ENCODE measurements at regions not wholly inside any gene's neighbourhood (a gene's known extent, or its start where the extent isn't known, plus 50 kb on each side); places are given as distances from the start of the nearest gene placed in this dataset.

DNA sequence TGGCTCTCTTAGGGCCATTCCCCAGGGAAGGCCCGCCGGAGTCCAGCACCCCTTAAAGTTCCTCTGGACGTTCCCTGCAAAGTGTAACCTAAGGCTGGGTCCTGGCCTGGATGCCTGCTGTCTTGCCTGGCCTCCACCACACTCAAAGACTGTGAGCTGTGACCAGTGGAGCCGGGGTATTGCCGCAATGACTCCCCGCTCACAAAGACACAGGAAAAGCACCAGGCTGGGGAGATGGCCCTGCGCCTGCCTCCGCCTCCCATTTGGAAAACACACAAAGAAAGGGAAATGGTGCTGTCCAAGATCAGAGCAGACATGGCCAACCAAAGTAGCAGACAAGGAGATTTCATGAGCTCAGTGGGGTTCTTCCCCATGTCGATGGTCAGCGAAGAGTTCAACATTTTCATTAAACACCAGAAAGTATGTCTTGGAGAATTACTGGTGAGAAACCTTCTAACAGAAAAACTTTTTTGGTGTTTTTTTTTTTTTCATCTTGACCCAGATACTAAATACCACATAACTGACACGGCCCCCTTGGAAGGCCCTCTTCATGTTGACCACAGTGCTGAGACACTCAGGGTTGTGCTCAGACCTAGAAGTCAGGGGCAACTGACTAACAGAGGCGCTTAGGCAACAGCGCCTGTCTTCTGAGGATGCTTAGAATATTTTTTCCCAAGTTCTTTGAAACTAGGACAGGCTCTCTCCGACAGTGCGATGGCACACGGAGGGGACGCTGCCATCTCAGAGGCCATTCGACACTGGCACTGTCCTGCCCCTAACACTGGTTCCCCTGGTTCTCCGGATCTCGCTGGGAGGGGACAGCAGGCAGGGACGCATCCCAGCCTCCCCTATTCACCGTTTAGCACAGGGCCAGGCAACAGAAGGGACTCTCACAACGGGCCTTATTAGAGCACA is 226.4 kb upstream of the ID2 start:
- TF ChIP-seq, protein P1, sequence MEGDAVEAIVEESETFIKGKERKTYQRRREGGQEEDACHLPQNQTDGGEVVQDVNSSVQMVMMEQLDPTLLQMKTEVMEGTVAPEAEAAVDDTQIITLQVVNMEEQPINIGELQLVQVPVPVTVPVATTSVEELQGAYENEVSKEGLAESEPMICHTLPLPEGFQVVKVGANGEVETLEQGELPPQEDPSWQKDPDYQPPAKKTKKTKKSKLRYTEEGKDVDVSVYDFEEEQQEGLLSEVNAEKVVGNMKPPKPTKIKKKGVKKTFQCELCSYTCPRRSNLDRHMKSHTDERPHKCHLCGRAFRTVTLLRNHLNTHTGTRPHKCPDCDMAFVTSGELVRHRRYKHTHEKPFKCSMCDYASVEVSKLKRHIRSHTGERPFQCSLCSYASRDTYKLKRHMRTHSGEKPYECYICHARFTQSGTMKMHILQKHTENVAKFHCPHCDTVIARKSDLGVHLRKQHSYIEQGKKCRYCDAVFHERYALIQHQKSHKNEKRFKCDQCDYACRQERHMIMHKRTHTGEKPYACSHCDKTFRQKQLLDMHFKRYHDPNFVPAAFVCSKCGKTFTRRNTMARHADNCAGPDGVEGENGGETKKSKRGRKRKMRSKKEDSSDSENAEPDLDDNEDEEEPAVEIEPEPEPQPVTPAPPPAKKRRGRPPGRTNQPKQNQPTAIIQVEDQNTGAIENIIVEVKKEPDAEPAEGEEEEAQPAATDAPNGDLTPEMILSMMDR (IDR thresholded peaks at IDR 0.05), result no peak
- TF ChIP-seq POLR2AphosphoS5 (IDR thresholded peaks at IDR 0.05) (no peak), POLR2A (IDR thresholded peaks at IDR 0.05) (no peak), EP300 (IDR thresholded peaks at IDR 0.05) (no peak)
